ENCODE measurements at regions not wholly inside any gene's neighbourhood (a gene's known extent, or its start where the extent isn't known, plus 50 kb on each side); places are given as distances from the start of the nearest gene placed in this dataset.

- no peak for DNase-seq
Measured at GRCh38 chr6:16850681-16851026, 89.4 kb upstream of the ATXN1 start.

DNA sequence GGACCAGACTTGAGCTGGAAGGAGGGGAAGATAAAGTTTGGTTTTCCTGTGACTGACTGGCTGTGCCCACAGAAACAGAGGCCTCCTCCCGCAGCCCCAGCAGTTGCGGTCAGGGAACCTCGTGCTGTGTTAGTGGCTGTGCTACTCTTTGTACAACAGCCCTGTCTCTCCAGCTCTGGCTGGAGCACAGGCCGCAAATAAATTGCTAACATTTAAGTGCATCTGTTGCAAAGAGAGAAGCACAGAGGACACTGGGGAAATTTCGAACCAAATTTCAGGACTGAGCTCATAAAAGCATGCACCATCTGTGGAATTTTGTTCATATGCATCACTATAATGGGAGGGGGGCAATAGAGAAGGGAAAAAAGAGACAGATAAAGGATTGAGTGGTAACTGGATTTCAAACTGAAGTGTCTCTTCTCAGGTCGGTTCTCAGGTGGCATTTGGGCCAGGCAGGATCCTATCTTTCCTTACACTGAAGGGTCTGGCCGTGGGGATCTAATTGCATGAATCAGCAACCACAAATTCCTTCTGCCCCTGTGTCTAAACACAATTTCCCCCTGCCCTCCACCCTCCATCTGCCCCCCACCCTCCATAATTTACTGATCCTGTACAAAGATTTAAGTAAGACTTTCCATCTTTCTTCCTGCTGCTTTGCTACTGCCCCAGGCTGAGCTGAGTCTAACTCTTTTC is 88.9 kb upstream of the ATXN1 start:
- DNase-seq: peak; percentile 29

GRCh38 chr6:16849280-16849987 is 88.2 kb upstream of the ATXN1 start:
- no peak for DNase-seq

DNA sequence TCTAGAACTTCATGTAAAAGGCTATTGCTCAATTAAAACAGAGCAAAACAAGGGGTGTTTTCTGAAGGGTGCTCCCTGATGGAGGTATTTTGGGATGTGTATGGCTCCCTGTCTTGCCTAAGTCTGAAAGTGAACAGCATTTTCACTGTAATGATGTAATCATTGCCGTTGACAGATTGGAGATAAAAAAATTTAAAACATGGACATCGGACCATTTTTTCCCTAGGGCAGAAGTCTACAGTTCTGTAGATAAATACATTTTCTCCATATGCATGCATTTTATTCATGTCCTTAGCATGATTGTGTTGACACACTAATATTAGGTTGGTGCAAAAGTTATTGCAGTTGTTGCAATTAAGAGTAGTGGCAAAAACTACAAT is 85.1 kb upstream of the ATXN1 start:
- no peak for DNase-seq

DNA sequence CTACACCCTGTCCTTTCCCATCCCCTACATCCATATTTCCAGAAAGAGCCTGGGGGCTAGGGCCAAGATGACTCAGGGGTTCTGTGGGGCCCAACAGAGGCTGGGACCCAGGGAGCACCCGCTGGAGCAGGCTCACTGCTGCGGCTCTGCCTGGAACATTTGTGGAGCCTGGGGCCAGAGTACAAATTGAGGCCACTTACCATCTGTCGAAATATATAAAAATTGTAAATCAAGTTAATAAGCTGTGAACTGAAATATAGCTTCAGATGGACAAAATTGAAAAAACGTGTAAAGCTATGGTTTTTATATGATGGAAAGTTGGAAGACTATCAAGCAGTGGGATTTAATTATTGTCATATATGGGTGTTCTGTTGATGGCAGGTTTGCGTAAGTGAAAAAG is 82.9 kb upstream of the ATXN1 start:
- no peak for DNase-seq

GRCh38 chr6:16842676-16843075 is 81.4 kb upstream of the ATXN1 start:
- no peak for DNase-seq

- DNase-seq: no peak
Measured at GRCh38 chr6:16841241-16841640, 80.0 kb upstream of the ATXN1 start.

DNA sequence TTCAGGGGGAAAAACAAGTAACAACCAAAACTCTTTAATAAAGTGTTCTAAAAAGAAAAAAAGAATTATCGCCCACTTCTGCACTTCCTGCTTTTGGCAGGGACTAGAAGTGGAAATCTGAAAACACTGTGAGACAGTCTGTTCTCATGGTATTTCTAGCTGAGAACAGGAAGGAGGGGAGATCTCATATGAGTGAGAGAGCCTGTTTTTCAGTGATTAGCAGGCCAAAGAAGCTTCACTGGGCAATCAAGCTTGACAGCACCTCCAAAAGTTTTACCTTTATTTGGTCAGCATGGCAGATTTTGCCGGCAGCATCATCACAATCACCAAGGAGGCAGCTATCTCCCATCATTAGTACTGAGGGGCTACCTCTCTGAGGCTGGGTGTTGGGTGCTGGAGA is 79.5 kb upstream of the ATXN1 start:
- DNase-seq: no peak

- no peak for DNase-seq
Measured at GRCh38 chr6:16840291-16840690, 79.0 kb upstream of the ATXN1 start.

DNA sequence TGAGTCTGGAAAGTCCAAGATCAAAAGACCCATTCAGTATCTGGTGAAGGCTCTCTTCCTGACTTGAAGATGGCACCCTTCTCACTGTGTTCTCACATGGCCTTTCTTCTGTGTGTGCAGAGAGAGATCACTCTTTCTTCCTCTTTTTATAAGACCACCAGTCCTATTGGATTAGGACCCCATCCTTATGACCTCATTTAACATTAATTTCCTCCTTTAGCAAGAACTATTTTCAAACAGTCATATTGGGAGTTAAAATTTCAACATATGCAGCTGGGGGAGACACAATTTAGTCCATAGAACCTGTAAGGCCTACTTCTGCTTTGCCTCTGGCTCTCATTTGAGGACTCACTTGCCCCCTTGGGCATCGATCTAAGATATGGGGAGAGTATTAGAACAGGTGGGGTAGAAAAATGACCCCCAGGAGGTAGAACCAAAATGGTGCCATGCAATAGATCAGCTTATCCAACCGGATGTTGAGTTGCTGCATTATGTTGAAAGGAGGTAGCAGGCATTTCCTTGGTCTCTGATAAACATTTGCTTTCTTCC is 78.4 kb upstream of the ATXN1 start:
- DNase-seq: no peak

- no peak for DNase-seq
Measured at GRCh38 chr6:16837217-16837972, 76.1 kb upstream of the ATXN1 start.

DNA sequence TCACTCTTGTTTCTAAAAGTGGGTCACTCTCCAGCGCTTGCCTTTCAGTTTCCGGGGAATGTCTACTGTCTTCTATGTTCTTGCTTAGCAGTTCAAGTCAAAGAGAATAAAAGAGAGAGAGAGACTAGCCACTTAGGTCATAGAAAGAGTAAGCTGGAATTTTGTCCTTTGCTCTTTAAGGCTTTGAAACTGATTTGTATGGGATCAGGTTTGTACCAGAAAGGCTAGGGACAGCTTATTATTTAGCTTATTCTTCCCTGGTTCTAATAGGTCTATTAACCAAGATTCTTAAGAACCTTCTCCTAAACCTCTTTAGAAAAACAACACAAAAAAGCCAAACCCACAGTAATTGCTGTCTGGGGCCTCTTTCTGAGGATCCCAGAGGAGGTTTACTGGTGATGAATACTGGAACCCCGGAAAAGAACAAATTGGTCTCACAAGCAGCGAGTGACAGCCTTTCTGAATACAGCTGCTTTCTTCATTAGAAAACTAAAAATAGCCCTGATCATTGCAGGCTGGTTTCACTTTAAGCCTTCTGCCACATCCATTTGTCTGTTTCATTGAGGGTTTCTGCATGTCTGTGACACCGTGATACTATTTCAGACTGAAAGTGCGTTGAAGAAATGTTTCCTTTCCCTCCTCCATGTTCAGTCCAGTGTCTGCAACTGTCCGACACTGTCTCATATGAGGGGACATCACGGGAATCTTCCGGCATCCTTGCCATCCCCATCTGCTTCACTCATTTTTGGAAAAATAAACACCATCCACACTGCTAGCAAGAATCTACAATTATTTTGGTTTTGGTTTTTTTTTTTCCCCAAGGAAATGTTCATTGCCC is 75.1 kb upstream of the ATXN1 start:
- DNase-seq: no peak

GRCh38 chr6:16834242-16834641 is 73.0 kb upstream of the ATXN1 start:
- no peak for DNase-seq

- DNase-seq: no peak
Measured at GRCh38 chr6:16832721-16833120, 71.5 kb upstream of the ATXN1 start.

DNA sequence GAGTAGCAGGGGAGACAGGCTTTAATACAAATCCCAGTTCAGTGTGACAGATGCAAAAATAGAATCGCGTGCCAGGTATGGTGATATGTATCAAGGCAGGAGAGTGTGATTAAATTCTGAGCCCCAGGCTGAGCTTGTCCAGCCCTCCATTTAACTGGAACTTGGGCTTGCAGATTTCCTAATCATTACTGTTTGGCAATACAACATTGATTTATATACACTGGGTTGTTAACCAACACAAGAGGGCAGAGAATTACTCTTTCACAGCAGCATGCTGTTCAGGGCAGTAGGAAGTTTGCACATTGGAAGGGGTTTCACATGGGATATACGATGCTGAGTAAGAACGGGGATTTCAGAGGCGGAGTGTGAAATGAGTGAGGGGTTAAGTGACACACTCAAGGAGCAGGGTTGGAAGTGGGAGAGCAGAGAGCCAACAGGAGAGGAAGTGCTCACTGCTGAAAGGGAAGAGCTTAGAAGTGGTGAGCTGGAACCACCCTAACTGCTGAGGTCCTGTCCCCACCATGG is 70.8 kb upstream of the ATXN1 start:
- DNase-seq: no peak

- DNase-seq: no peak
Measured at GRCh38 chr6:16831136-16831535, 69.9 kb upstream of the ATXN1 start.

DNA sequence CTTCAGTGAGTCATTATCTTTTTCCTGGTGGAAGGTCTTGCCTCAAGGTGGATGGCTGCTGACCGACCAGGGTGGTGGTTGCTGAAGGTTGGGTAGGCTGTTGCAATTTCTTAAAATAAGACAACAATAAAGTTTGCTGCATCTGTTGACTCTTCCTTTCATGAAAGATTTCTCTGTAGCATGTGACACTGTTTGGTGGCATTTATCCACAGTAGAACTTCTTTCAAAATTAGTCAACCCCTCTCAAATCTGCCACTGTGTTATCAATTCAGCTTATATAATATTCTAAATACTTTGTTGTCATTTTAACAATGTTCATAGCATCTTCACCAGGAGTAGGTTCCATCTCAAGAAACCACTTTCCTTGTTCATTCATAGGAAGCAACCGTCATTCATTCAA is 66.8 kb upstream of the ATXN1 start:
- DNase-seq: no peak

- no peak for DNase-seq
Measured at GRCh38 chr6:16827627-16828026, 66.4 kb upstream of the ATXN1 start.

DNA sequence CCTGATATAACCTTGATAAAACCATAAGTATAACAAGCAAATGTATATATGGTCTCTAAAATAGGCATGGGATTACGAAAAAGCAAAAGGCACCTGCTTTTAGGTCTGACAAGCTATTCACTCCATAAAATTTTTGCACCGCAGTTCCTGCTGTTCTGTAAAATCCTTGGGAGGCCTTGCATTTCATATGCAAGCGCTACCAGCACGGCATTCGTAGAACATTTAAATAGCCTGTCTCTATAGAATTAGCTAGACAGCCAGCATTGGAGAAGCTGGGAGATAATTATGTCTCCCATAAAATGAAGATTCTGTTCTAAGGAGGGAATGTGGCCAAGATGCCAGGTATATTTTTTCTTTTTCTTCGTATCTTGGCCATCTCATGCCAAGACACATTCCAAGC is 64.5 kb upstream of the ATXN1 start:
- no peak for DNase-seq

- no peak for DNase-seq
Measured at GRCh38 chr6:16824845-16825685, 63.8 kb upstream of the ATXN1 start.

- no peak for DNase-seq
Measured at GRCh38 chr6:16823718-16824352, 62.6 kb upstream of the ATXN1 start.
